HuH-7 (cell line): ENCODE measurements at regions not wholly inside any gene's neighbourhood (a gene's known extent, or its start where the extent isn't known, plus 50 kb on each side); places are given as distances from the start of the nearest gene placed in this dataset.
A peak's percentile ranks its signal among the peaks of the same experiment; 100 is the strongest.

Experiments
- DNase-seq: peaks from one replicate; pipeline ENCODE4 v3.0.0; 2011; ENCODE audit warnings: low spot score

- no peak for DNase-seq
These were observed 442.8 kb upstream of the CHST9 start for GRCh38 chr18:27627927-27628326.

GRCh38 chr18:27621236-27621890 is 436.3 kb upstream of the CHST9 start:
- DNase-seq: no peak

DNA sequence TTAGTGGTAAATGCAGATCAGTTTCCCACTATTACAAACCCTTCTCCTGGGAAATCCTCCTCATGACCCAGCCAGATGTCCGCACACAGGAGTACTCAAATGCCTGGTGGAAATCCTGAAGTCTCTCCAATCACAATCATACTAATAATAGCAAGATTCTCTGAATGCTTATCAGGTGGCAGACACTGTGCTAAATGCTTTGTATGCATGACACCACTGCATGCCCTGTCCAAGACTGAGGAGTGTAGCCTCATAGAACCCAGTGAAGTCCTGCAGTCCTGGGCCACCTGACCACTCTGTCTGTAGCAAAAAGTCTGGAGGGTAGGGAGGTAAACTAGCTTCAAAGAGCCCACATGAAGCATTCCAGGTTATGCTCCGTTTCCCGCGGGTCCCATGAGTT is 434.8 kb upstream of the CHST9 start:
- no peak for DNase-seq

GRCh38 chr18:27619090-27619772 is 434.1 kb upstream of the CHST9 start:
- DNase-seq: no peak

- DNase-seq: no peak
These were observed 431.2 kb upstream of the CHST9 start for GRCh38 chr18:27616324-27616723.

GRCh38 chr18:27614951-27615844 is 430.1 kb upstream of the CHST9 start:
- no peak for DNase-seq

DNA sequence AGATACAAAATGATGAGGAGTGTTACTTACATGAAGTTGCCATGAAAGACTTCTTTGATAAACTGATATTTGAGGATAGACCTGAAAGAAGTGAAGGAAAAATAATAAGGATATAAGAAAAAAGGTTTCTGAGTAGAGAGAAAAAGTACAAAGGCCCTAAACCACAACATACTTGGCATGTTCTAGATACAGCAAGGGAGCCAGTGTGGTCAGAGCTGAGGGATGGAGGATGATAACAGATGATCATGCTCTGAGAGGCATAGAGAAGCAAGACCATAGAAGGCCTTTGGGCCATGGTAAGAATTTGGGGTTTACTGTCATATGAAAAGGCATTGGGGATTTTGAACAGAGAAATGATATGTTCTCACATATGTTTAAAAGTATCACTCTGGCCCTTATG is 424.1 kb upstream of the CHST9 start:
- no peak for DNase-seq

- no peak for DNase-seq
These were observed 423.6 kb upstream of the CHST9 start for GRCh38 chr18:27608742-27609141.

DNA sequence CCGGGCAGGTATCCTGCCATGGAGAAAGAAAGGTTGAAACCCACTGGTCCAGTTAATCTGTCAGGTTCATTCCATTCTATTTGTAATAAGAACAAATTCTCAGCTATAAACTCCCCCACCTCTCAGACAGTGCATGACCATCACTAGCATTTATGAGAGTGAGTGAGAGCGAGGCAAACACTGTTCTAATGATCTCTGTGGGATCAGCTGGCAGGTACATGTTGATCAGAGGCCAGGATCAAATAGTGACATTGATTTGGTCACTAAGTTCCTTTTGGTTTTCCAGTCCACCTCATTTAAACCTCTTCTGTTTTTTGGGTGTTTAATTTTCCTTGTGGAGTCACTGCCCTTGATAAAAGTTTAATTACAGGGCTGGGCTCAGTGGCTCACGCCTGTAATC is 423.1 kb upstream of the CHST9 start:
- no peak for DNase-seq

DNA sequence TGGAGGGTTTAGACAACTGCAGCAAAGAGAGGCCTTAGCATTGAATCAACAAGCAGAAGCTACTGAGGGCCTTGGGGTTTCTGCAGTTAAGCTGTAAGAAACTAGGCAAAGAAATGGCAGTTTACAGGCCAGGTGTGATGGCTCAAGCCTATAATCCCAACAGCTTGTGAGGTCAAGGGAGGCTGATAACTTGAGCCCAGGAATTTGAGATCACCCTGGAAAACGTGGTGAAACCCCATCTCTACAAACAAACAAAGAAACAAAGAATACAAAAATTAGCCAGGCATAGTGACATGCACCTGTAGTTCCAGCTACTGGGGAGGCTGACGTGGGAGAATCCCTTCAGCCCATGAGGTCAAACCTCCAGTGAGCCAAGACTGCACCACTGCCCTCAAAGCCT is 421.6 kb upstream of the CHST9 start:
- no peak for DNase-seq

GRCh38 chr18:27605107-27605834 is 420.2 kb upstream of the CHST9 start:
- DNase-seq: peak; percentile 20

- no peak for DNase-seq
These were observed 419.5 kb upstream of the CHST9 start for GRCh38 chr18:27604583-27604982.

- no peak for DNase-seq
These were observed 417.0 kb upstream of the CHST9 start for GRCh38 chr18:27602092-27602491.

DNA sequence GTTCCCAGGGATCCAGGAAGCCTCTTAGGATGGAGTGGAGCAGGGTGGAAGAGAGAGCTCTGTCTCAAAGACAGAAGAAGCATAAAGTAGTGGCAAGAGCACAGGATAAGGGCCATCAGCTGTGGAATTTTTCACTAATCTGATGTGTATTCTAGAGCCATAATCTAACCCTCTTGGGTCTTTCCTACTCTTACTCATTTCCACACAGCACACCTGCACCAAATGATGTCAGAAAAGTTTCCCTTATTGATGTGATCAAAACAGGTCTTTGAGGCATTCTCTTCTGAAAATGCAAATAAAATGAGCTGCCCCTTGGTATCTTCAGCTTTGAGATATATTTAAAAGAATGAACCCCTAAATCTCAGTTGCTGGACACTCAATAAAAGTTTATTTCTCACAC is 415.1 kb upstream of the CHST9 start:
- no peak for DNase-seq

DNA sequence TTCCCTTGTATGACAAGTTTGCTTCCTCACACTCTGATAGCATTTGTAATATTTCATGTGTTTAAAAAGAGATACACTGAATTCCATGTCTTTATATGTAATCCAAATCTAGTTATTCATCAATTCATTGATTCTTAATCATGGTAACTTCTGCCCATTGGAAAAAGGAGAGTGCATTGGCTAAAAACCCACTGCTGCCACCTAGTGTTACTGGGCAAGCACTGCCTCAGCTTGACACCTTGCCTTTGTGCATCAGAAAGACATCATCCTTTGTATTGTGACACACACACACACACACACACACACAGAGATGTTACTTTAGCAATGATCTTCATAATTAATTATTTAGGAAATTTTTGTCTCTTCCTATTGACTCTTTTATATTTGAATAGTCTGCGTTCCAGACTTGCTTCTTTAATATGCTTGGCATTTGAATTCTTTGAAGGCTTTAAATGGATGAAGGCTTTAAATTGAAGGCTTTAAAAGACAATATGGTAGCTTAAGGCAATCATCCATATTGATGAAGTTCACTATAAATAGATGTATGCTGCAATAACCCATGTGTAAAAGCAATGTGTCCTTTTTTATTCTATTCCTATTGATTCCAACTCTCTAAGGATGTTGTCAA is 414.2 kb upstream of the CHST9 start:
- peak; percentile 10 for DNase-seq

- no peak for DNase-seq
These were observed 410.2 kb upstream of the CHST9 start for GRCh38 chr18:27595113-27595838.

- peak; percentile 13 for DNase-seq
These were observed 400.6 kb upstream of the CHST9 start for GRCh38 chr18:27585602-27586173.

GRCh38 chr18:27583466-27583865 is 398.4 kb upstream of the CHST9 start:
- peak; percentile 0 for DNase-seq

DNA sequence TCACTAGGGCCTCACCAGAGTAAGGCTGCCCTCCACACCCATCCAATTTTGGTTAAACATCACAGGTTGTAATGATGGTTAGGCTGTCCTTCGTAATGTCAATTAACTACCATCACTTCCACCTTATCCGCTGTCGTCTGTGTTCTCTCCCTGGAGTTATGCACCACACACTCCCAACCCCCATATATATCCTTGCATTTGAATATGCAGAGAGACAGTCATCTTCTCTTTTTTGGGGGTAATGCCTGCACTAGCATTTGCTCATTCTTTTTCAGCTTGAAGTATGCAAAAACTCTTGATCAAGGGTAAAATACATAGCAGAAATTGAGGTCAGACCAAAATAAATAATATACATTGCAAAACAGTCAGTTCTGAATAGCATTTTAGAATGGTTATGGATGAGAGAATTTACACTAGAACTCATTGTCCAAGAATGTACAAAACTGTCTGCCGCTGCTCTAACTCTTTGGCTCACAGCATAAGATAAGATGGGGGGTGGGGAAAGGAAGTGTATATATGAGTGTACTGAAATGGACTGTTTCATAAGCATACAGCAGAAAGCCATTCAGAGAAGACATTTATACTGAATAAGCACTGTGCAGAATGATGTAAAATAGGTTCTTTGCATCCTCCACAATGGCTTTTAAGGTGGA is 397.8 kb upstream of the CHST9 start:
- DNase-seq: no peak

DNA sequence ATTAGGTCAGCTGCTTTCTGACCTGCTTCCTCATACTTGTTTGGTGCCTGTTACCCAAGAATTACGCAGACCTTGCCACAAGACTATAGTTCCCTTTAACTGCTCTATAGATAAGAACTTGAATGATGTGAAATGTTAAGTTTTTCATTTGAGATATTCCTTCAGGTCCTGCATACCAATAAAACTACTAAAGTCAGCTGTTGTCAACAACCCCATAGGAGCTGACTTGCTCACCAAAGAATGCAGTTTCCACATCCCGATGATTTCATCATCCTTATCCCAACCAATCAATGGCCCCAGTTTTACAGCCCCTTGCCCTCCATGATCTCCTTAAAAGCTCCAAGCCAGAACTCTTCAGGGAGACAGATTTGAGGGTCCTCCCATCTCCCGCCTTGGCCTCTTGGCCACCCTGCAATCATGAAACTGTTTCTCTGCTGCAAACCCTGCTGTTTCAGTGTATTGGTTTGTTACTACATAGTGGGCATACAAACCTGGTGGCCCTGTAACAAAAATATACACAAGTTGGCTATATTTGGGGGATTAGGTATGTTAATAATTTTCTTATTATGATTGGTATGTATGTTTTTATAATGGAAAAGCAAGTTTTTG is 396.3 kb upstream of the CHST9 start:
- no peak for DNase-seq
